ENCODE measurements at regions not wholly inside any gene's neighbourhood (a gene's known extent, or its start where the extent isn't known, plus 50 kb on each side); places are given as distances from the start of the nearest gene placed in this dataset.
"Not testable (repeated sequence)": the region's sequence is repeated elsewhere in the genome, so short reads cannot be mapped to it uniquely, and the experiment has no call there.

DNA sequence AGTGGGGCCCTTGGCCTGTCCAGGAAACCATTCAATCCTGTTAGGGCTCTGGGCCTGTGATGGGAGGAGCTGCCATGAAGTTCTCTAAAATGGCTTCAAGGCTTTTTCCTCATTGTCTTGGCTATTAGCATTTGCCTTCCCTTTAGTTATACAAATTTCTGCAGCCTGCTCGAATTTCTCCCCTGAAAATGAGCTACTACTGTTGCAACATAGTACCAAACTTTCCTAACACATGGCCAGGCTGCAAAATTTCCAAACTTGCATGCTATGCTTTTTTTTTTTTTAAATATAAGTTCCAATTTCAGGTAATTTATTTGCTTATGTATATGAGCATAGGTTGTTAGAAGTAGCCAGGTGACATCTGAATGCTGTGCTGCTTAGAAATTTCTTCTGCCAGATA lies 560.8 kb upstream of the TBL1XR1 start:
- DNase-seq = no peak

DNA sequence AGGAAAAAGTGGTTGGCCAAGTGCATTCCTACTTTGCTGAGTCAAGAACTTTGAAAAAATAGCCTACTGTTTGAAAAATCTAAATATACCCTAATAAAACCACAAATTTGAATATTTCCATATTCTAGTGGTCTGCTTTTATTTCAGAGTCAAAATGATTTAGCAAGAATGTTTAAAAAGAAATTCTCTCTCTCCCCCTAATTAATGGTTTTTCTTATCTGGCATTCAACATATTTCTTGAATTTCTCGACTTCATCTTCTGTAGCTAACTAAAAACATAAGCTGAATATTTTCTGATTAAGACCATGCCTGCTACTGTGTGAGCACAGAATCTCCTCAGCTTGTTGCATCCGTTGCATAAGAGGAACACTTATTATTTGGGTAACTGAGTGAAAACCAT lies 563.5 kb upstream of the TBL1XR1 start:
- no peak for DNase-seq

DNA sequence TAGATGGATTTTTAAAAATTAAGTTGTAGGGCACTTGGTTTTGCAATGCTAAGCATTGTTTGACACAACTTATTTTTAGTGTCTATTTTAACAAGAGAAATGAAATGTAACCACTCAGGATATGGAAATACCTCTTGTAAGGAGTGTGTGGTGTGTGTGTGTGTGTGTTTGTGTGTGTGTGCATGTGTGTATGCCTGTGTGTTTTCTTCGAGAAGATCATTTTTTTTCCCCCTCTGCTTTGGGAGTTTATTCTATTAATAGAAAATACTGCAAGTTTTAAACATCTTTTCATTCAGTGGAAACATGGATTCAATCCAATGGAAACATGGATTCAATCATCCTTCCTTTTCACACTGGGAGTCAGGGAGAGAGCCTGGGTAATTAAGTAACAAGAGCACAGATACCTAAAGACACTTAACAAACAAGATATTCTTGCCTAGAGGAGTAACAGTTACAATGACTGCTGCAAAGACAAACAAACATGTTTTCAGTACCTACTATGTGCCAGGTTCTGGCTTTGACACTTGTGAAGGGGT lies 567.2 kb upstream of the TBL1XR1 start:
- no peak for DNase-seq

DNA sequence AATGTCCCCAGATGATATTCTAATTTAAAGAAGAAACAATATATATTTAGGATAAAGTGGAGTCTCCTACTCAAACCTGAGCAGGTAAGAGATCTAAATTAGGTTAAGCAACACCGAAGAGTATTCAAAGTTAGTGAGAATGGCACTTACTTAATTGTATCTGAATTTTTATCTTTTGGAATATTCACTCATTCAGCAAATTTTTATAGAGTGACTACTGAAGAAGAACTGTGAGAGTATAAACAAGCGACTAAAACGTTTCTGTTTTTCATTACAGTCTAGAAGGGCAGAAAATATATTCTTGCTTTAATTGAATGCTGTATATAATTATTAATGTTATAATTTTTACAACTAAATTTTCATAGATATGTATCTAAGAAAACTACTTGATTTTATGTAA lies 567.7 kb upstream of the TBL1XR1 start:
- no peak for DNase-seq

DNA sequence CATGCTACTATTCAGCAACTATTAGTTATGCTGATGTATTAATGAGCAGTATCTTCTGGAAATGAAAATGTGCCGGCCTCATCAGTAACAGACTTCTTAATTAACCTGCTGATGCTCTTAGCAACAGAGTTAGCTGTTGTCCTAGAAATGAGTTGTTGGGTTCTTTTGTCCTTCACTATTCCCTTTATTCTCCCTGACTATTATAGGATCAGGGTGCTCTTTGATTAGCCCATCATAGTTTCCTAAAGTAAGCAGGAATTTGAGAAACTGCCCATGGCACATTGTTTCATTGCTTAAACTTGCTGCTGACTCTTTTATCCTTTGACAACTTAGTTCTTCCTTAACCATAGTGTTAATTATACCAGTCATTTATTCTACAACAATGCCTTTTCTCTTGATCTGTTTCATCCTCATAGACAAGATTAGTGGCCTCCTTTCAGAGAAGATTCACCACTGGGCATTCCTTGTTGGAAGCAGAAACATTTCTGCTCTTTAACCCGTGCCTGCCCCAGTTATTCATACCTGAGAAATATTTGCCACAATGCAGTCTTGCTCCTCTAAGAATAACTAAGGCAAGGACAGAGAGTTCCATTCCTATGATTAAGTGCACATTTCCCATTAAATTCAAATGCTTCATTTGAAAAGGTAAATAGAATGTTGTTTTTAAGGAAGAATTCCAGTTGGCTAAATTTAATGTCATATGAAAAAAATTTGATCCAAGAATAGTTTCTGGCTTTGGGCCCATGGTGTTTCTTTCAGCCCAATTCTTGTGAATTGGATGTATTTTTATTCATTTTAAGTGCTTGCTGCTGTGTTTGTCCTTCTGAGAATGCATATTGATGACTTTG lies 573.3 kb upstream of the TBL1XR1 start:
- no peak for DNase-seq

DNA sequence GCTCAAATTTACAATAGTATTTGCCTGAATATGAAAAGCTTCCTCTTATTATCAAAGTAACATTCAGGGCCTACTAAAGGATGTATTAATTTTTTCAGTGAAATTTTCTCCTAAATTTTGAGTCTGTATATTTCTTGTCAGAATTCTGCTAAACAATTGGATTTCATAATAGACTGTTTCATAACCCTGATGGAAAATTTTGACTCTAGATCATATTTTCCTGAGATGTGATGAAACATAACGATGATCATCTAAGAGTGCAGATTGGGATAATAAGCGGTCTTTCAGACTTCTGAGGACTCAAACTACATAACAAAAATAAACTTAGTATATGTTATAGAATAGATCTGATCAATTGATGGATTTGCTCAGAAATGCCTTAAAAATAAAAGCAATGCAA lies 574.5 kb upstream of the TBL1XR1 start:
- no peak for DNase-seq

DNA sequence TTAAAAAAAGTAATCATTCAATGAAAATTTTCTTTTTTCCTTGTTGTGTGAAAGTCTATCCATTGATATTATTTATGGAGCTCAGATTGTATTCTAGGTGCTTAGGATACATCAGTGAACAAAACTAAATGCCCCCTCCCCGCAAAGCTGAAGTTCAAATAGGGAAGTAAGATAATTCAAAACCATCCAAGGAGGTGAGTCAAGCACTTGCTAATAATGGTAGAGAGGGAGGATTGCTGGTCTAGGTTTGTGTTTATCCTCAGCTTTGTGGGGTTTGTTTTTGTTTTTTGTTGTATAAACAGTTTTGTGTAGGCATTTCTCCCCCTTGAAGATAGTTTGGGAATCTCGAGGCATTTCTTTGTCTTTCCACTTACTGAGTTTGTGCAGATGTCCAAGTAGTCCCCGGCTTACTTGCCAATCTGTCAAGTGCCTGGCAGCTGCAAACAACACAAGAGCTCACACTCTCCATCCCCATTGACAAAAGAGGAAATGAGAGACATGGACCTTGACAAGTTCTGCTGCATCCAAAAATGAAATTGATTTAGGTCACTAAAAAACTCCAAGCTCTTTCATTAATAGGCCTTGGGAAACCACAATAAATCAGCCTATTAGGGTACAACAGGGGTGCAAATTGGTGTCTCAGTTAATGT lies 575.8 kb upstream of the TBL1XR1 start:
- no peak for DNase-seq

DNA sequence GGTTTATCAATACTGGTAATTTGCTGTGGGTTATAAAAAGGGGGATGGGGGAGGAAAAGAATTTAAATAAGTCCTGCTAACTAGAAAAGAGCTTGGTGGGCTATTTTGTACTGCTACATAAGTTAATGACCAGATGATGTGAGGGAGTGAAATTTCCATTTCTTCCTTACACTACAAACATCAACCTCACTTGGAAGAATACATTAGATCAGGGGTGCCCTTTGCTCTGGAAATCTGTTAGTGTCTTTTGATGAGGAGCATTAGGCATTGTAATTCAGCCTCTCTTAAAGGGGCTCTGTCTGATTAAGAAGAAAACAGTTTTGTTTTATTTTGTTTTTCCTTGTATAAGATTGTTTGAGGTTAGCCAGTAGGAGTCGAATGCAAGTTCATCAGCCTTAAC lies 576.4 kb upstream of the TBL1XR1 start:
- no peak for DNase-seq

DNA sequence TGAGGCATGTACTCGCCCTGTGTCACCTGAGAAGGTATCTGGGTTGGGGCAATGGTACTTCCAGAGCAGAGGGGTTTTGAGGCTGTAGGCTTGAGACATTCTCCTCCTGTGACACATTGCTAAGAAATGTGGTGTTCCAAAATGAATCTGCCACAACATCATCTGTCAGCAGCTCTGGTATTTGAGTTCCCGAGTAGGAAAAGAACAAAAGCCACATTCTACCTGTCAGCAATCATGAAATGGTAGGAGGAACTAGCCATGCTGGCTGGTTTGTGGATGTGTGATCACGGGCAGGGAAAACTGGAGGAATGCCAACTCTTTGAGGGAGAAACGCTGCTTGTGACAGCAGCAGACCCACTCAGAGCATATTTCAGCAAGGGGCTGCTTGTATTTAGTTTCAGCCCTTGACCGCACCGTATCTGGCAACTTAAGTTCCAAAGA lies 579.4 kb upstream of the TBL1XR1 start:
- DNase-seq = no peak

DNA sequence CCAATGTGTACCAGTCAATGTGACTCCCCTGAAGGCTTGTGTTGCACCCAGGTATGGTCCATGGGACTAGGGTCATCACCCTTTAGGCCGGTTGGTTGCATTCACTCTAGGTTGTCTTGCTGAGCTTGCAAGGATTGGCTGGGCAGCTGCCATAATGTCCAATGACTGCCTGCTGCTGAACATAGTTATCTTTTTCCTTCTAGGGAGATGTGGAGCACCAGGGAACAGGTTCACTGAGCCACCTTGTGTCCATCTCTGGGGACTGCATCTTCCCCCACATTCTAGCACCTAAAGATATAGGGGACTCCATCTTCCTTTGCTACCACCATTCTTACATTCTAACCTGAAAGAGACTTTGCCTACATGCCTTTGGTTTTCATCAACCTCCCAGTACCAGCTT lies 580.4 kb upstream of the TBL1XR1 start:
- no peak for DNase-seq

DNA sequence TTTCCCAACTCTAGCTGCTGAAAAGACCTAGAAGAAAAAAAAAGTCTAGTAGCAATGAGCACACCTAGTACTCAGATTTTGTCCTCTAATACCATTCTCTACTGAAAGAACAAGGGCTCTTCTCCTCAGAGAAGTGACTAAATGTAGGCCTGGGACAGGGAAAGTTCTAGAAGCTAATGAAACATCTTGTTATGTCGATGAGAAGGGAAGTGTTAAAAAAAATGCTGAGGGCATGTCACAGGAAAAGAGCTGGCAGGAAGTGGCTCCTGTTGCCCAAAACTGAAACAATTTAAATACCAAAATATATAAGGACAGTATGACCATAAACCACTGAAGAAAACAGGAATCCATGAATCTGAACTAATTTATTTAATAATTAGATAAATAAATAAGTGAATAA lies 581.4 kb upstream of the TBL1XR1 start:
- no peak for DNase-seq

DNA sequence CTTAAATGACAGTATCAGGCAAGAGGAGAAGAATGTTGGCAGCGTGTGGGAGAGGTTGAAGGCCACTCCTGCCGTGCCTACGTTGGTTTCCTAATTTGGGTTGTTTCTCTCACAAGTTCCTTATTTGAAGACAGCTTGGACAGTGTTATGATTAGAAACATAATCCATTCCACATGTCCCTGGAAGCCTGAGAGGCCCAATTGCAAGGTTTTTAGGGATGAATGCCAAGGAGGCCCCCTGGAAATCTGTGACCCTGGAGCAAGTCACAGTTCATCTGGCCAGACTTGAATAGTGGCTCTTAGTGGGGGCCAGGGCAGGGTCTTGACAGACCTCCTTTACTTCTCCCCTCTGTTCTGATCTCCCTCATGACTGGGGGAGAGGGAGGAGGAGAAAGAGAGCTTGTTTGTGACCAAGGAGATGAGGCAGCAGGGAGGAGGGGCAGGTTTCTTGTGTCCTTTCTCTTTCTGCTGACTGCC lies 584.4 kb upstream of the TBL1XR1 start:
- no peak for DNase-seq

DNA sequence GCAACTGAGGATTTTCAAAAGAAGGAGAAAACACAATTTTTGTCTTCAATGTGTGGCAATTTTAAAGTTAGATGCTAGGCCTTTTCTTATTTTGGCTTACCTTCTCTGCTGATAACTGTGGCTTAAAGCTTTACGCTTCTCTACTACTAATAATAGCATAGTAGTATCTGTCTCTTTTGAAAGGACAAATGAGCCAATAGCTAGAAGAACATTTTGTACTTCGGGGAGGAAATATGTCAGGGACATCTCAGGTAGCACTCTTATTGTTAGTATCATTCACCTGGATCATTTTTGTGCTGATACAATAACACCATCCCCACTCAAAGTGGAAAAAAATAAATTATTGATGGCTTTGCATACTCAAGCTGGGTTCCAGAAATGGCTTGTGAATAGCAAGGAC lies 586.1 kb upstream of the TBL1XR1 start:
- no peak for DNase-seq

DNA sequence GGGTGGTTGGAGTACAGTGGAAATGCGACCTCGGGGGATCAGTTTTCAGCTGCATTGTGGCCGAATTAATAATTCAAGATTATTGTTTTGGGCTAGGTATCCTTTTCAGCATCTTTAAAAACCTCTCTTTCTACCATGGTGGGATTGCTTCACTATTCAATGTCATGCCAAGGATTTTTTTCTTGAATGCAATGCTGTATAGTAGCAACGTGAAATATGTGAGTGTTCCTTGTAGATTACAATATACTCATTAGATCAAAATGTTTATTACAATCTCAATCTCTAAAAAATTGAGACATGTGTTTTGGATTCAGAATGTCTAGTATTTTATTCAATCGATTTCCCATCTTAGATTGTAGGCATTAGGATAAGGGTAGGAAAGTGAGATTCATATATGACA lies 586.5 kb upstream of the TBL1XR1 start:
- DNase-seq = no peak

DNA sequence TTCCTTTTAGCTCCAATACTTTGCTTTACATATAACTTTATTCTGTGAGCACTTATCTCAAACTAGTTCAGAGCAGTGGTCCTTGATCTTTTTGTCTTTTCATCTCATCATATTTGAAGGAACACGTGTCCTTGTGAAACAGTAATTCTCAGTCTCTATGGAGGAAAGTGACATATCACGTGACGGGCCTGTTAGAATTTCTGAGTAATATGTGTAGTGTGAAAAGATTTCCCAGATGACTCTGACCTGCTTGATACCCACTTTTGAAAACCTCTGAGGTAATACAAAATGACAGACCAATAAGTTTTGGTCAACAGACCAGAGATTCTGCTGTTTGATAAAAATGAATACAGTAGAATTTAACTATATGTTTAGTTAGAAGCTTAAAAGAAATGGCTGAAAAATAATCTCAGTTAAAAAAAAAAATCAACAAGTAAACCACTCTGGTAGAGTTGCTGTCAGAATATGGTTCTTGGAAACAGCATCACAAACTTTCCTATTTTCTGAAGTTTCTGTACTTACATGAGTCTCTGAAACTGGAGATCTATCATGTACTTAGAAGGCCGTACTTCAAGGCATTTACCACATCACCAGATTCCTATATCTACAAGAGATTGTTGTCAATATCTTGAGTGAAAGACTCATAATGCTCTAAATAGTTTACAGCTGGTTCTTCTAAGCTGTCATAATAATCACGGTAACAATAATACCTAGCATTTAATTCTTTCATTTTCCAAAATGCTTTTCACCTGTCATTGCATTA lies 590.2 kb upstream of the TBL1XR1 start:
- DNase-seq = no peak

DNA sequence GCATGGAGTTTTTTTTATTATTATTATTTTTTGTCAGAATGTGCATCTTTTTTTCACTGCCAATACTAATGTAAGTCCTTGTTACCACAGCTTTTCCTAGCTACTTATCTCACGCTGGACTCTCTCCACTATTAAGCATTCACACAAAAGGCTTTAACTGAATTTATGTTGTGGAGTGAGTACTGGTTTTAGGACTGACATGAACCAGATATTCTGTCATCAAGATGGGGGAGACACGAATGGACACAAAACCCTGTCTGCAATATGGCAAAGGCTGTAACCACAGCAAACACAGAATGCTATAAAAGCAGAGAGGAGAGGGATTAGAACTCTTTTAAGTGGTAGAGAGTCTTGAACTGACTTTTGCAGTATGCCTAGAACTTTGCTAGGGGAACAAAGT lies 592.2 kb upstream of the TBL1XR1 start:
- DNase-seq = no peak

DNA sequence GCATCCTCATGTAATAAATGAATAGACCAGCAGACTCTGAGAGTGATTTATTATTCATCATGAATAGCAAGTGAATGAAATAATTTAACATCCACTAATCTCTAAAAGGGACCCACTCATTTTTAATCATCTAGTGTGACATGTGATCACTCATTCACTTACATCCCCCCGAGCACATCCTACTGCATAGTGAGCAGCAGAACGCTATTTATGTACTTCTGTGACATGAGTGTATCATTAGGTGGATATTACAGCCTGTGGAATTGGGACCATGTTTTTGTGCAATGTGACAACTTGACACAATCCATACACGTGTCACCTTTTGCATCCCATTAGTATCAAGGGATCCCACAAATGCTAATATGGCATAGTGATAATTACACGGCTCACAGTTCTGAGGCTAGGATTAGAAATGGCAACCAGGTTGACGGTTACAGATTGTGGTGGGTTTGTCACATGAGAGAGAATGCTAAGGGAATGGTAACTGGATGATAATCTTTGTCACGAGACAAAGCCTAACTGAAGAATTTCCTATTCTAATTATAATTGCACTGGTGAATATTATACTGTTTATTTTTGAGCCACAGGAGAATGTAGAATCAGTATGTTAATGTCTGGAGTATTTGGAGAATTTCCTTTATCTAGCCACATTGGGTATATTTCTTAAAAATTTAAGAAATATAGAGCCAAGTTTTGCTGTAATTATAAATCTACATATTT lies 595.2 kb upstream of the TBL1XR1 start:
- no peak for DNase-seq

DNA sequence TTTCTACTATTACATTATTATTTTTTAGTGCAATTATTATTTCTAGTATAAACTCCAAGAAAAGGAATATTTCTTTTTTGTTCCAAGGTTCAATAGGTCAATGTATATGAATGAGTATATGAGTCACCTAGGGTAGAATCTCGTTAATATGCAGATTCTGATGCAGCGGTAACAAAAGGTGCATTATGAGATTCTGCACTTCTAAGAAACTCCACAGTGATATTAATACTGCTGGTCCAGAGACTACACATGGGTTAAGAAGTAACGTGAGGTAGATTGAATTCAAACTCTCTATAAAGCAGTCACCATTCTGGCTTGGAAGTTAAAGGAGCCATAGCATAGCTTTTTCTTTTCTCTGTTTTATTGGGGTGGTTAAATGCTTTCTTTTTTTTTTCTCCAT lies 596.2 kb upstream of the TBL1XR1 start:
- no peak for DNase-seq

DNA sequence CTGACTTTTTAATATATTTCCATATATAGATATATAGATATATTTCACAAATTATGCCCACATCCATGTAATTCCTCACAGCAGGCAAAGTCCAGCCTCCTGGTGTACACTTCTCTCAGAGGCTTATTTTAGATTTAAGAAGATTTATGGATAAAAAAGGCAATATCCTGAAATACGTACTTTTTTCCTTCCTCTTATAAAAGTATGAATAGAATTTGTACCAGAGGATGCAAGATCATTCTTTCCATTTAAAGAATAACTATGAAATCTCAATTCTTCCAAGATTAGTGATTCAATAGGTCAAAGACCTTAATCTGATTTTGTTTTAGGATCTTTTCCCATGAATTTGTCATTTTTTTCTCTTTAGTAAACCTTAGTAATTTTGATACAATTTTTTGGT lies 597.9 kb upstream of the TBL1XR1 start:
- no peak for DNase-seq

DNA sequence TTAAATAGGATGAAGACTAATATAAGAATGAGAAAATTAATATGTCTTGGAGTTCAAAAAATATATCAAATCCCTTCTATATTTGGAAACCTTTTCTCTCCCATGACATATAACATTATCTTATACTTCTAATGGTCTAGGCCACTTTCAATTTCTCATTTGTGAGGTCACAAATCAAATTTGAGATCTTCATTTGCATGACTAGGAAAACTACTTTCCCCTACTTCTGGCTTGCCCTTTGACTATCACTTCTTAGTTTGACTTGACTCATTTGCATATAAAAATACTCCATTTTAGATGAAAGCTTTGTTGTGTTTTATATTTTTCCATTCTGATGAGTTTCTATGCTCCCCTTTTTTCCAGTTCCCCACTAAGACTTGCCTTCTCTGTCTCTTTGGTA lies 598.6 kb upstream of the TBL1XR1 start:
- DNase-seq = no peak

DNA sequence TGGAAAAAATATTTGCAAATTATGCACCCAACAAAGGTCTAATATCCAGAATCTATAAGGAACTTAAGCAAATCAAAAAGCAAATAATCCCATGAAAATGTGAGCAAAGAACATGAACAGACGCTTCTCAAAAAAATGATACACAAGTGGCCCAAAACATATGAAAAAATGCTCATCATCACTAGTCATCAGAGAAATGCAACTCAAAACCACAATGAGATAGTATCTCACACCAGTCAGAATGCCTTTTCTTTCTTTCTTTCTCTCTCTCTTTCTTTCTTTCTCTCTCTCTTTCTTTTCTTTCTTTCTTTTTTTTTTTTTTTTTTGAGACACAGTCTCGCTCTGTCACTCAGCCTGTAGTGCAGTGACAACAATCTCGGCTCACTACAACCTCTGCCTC lies 602.9 kb upstream of the TBL1XR1 start:
- DNase-seq = not testable (repeated sequence)

DNA sequence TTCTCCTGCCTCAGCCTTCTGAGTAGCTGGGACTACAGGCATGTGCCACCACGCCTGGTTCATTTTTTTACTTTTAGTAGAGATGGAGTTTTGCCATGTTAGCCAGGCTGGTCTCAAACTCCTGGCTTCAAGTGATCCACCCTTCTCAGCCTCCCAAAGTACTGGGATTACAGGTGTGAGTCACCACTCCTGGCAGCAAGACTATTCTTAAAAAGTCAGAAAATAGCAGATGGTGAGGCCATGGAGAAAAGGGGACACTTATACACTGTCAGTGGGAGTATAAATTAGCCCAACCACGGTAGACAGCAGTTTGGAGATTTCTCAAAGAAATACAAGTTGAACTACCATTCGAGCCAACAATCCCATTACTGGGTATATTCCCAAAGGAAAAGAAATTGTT lies 603.3 kb upstream of the TBL1XR1 start:
- no peak for DNase-seq

Measured in SIG-M5 (cell line).